Stimulated activated CD4-positive, alpha-beta T cell treated with anti-CD3 and anti-CD28 coated beads, Interleukin-1b, Interleukin-23, amount 100 ng/mL, for 24 hours (primary cell): ENCODE measurements at regions not wholly inside any gene's neighbourhood (a gene's known extent, or its start where the extent isn't known, plus 50 kb on each side); places are given as distances from the start of the nearest gene placed in this dataset.
"Not testable (repeated sequence)": the region's sequence is repeated elsewhere in the genome, so short reads cannot be mapped to it uniquely, and the experiment has no call there.

ENCODE experiments used
- DNase-seq, 4 experiments: peaks; one replicate each; pipeline ENCODE4 v3.0.0-alpha.2; 2020; ENCODE audit warnings: low read depth in 4 of 4, low spot score in 1 of 4

GRCh38 chr19:28314287-28314686 is 898.7 kb downstream of the UQCRFS1 start:
- DNase-seq = no peak

- DNase-seq = no peak
Observed at GRCh38 chr19:28313633-28314032, 899.3 kb downstream of the UQCRFS1 start.

- no peak for DNase-seq
Observed at GRCh38 chr19:28312269-28312668, 900.7 kb downstream of the UQCRFS1 start.

- not testable (repeated sequence) for DNase-seq
Observed at GRCh38 chr19:28310829-28311228, 902.1 kb downstream of the UQCRFS1 start.

GRCh38 chr19:28309070-28309469 is 903.9 kb downstream of the UQCRFS1 start:
- no peak for DNase-seq

GRCh38 chr19:28307963-28308362 is 905.0 kb downstream of the UQCRFS1 start:
- DNase-seq = no peak

- no peak for DNase-seq
Observed at GRCh38 chr19:28307487-28307886, 905.5 kb downstream of the UQCRFS1 start.

- DNase-seq = no peak
Observed at GRCh38 chr19:28305513-28305912, 907.4 kb downstream of the UQCRFS1 start.

- no peak for DNase-seq
Observed at GRCh38 chr19:28303502-28303901, 909.4 kb downstream of the UQCRFS1 start.

- DNase-seq = no peak
Observed at GRCh38 chr19:28301961-28302360, 911.0 kb downstream of the UQCRFS1 start.

GRCh38 chr19:28301463-28301862 is 911.5 kb downstream of the UQCRFS1 start:
- DNase-seq = no peak

GRCh38 chr19:28299649-28300048 is 913.3 kb downstream of the UQCRFS1 start:
- DNase-seq = no peak

- no peak for DNase-seq
Observed at GRCh38 chr19:28297586-28298157, 915.3 kb downstream of the UQCRFS1 start.

- no peak for DNase-seq
Observed at GRCh38 chr19:28297036-28297435, 915.9 kb downstream of the UQCRFS1 start.

- DNase-seq = no peak
Observed at GRCh38 chr19:28296506-28296905, 916.4 kb downstream of the UQCRFS1 start.

- not testable (repeated sequence) for DNase-seq
Observed at GRCh38 chr19:28294975-28295374, 918.0 kb downstream of the UQCRFS1 start.

GRCh38 chr19:28294395-28294794 is 918.6 kb downstream of the UQCRFS1 start:
- DNase-seq = no peak

- DNase-seq = no peak
Observed at GRCh38 chr19:28293685-28294084, 919.3 kb downstream of the UQCRFS1 start.

- DNase-seq = no peak
Observed at GRCh38 chr19:28292822-28293500, 920.0 kb downstream of the UQCRFS1 start.

GRCh38 chr19:28291874-28292273 is 921.1 kb downstream of the UQCRFS1 start:
- no peak for DNase-seq

GRCh38 chr19:28290963-28291657 is 921.8 kb downstream of the UQCRFS1 start:
- DNase-seq = no peak

- DNase-seq = no peak
Observed at GRCh38 chr19:28289295-28290063, 923.5 kb downstream of the UQCRFS1 start.
